Activated CD4-positive, alpha-beta T cell treated with anti-CD3 and anti-CD28 coated beads, Interleukin-2, amount 50 U/mL, for 24 hours (primary cell): ENCODE measurements at regions not wholly inside any gene's neighbourhood (a gene's known extent, or its start where the extent isn't known, plus 50 kb on each side); places are given as distances from the start of the nearest gene placed in this dataset.

Source experiments
- DNase-seq, 2 donors: peaks; one replicate each; pipeline ENCODE4 v3.0.0-alpha.2; 2020; ENCODE audit warnings: low read depth in 1 of 2, low spot score in 1 of 2

DNA sequence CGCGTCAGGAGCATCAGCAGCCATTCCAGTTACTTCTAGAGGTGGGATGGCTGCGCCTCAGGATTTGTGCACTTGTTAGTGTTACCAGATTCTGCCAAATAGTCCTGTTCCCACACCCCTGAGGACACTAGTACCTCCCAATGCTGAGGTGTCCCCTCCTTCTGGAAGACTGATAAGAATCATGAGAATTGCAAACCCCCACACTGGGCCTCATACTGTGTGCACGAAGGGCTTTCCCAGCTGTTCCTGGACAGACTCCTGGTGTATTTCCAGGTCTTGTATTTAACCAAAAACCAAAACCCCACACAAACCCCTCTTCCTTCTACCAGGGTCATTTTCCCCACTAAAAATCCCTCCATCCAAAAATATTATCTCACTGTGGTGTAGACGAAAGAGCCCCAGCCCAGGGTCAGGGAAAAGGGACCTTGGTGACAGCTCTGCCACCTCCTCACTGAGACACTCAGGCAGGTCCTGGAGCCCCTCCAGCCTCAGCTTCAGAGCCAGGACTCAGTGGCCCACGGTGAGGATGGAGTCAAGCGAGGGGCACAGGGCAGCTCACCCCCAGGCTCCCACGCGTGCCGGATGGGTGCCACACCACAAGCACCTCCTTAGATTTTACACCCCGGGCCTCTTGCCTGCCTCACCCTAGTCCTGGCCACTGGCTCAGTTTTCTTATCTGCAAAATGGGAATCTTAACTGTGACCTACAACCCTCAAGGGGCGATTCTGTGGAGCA, 131.4 kb upstream of the RUNX3 start:
- no peak for DNase-seq

DNA sequence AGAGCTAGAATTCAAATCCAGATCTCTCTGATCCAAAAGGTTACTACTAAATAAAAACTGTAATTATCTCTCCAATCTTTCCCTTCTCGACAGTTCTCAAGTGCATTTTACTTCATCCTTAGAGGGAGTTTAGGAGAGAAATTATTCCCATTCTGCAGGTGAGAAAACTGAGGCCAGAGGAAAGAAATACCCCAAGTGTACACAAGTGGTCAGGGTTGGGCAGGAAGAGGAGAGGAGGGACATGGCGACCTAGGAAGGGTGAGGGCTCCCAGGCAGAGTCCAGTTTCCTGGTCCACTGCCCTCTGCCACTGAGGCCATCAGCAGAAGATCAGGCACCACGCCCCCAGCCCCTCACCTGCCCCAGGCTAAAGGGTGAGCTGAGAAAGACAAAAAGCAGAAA, 127.1 kb upstream of the RUNX3 start:
- DNase-seq, result no peak

DNA sequence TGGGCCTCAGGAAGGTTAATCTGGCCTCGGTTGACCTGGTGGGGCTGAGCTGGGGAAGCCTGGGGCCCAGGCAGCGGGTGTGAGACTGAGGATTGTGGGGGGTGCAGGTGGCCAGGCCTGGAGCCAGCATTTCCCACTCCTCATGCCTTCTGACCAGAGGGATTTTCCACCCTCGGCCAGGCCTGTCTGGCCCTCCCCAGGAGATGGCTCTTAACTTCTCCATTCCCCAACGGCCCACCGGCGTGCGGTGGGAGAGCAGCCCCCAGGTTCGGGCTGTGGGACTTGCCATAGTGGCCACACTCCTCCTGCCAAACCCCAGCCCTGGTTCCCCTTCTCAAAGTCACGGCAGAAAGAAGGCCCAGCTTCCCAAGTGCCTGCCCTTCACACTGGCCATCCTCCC, 126.5 kb upstream of the RUNX3 start:
- no peak for DNase-seq

DNA sequence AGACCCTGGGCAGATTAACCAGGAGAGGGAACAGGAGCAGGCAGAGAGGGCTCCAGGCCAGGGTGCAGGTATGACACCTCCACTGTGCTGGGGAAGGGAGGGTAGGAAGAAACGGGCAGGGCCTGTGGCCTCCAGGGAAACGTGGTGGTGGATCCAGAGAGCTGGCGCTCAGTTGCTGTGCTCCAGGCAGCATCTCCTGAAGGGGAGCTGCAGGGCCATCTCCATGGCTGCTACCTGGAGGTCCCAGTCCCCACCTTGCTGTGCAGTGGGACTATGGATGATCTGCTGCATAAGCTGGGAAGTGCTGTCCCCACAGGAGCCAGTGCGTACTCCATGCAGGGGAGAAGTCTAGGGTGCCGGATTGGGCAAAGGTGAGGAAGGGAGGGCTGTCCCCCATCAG, 125.9 kb upstream of the RUNX3 start:
- no peak for DNase-seq

DNA sequence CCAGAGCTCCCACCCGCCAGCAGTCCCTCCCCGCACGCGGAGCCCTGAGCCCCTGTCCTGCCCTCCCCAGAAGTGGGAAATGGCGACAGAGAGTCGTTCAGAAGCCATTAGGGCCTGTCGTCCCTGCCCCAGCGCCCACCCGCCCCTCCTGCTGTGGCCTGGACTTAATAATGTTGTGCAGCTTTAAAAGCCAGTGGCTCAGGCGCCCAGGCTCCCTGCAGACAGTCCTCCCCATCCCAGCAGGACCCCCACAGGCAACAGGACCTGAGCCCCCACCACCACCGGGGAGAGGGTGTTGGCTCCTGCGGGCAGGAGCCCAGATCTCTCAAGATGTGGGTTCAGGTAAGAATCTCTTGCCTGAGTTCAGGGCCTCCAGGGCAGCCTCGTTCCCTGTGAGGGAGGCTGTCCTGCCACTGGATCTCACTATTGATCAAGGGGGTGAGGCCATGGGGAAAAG, 125.3 kb upstream of the RUNX3 start:
- no peak for DNase-seq

DNA sequence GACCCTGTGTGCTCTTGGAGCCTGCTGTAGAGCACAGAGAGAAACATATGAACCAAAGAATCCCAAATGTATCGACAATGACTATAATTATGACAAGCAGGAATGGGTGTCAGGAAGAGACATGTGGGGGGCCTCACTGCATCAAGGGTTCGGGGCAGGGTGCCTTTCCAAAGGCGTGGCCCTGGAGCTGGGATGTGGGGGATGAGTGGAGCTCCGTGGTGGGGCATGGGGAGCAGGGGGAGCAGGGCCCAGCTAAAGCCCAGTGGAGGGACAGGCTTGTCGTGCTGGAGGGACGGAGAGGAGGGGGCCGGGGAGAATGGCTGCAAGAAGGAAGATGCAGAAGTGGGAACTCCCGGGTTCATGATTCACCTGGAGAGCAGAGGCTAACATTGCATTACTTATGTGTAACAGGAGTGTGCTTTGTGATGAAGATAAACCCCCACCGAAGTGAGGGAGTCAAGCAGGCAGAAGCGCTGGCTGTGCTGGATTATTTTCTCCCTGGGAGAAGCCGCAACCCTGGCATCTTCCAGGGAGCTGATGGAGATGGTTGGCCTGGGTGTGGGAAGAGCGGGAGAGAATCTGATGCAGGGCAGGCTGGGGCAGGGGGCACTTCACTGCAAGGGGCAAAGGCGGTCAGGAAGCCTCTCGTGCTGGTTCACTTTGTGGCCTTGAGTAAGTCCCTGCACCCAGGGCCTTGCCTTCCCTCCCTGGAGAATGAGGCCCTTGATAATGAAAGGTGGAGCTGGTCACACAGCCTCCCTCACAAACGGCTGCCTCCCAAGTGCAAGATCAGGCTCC, 124.6 kb upstream of the RUNX3 start:
- no peak for DNase-seq

DNA sequence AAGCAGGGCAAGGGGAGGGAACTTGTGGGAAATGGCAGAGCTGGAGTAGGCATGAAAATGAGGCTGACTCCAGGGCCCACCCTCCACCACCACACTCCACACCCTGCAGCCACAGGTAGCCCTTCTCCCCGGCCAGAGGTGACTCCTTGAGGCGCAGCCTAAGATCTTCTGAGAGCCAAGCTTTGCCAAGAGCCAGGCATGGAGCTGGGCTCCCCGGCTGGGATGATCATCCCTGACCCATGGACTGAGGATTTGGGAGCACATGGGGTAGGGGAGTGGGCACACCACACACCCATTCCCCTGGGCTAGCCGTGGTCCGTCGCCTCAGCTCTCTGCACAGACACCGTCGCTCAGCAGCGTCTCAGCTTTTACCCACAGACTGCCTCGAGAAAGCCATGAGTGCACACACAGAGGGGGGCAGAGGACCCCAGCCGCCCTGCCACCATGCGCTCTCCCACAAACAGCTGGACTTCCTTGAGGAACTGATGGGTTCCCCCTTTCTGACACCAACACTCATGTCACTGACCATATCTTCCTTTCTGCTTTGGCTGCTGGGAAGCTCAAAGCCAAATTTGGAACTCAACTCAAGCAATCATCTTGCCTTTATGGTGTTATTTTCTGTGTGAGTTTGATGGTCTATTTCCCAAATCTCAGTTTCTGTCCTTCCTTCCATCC, 123.6 kb upstream of the RUNX3 start:
- DNase-seq, result no peak

DNA sequence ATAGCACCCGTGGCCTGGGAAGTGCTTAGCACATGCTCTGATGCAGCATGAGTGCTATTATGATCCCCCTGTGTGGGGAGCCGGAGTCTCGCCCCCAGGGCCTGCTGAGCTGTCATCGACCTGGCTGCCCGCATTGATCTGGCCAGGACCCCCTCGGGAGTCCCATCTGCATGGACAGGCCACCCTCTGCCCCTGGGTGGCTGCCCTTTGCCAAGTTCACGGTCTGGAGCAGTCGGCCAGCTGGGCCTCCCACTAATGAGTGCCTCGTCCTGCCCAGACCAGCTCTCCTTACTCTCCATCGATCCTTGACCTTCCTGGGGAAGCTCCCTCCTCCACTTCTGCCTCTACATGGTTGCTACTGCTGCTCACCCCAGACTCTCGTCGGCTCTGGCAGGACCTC, 121.8 kb upstream of the RUNX3 start:
- DNase-seq, result no peak

DNA sequence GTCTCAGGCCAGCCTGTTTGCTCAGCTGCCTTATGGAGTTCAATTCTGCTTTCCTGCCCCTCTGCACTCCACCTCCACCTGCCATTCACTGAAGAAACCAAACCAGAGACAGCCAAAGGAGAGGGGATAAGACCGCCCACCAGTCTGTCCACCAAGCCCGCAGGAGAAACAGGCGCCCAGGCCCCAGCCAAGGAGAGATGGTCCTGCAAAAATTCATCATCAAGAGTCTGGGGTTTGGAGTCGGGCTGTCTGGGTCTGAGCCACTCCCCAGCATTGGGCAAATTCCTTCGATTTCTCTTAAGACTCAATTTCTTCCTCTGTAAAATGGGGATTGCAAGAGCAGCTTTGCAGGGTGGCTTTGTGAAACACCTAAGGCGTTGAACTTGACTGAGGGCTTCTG, 121.4 kb upstream of the RUNX3 start:
- DNase-seq, result no peak

DNA sequence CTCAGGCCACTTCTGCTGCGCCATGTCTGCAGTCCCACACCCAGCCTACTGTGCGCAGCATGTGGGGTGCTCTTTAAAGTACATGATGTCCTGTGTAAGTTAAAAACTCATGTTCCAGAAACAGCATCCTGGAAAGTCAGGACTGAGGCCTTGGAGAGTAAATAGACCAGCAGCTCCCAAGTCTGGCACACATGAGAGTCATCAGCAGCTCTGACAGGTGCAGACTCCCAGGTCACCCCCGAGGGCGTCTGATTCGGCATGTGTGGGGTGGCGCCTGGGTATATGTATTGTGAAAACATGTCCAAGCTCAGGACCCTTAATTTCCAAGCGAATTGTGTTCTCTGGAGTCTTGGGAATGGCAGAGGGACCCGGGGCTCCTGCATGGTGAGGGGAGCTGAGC, 120.1 kb upstream of the RUNX3 start:
- no peak for DNase-seq

DNA sequence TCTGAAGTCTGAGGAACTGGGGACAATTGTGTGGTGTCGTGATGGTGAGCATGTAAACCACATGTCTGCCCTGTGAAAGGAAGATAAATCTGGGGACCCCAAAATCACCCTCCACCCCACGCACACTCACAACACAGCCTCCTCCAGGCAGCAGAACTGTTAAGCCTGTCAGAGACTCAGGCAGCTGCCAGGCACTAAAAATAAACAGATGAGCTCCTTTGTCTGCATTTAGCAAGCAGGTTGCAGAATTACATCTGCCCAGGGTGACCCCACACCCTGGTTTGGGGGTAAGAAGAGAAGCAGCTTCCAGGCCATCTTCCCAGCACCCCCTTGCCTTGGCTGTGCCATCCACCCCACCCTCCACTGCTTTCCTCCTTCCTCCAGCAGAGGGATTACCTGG, 119.1 kb upstream of the RUNX3 start:
- no peak for DNase-seq

DNA sequence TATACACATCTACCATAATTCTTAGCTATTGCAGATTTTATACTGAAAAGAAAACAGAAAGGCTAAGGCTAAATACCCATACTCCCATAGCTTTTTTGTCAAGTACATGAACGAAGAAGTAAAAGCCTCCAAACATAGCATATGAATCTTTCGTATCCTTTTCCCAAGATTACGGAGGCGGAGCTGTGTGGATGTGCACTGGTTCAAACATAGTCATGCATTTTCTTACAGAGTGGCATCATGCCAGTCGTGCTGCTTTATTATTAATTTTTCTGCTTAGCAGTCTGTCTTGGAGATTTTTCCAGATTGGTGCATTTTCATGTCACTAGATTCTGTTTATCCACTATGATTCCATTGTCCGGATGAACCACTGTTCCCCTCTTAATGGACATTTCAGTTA, 118.7 kb upstream of the RUNX3 start:
- DNase-seq, result no peak

DNA sequence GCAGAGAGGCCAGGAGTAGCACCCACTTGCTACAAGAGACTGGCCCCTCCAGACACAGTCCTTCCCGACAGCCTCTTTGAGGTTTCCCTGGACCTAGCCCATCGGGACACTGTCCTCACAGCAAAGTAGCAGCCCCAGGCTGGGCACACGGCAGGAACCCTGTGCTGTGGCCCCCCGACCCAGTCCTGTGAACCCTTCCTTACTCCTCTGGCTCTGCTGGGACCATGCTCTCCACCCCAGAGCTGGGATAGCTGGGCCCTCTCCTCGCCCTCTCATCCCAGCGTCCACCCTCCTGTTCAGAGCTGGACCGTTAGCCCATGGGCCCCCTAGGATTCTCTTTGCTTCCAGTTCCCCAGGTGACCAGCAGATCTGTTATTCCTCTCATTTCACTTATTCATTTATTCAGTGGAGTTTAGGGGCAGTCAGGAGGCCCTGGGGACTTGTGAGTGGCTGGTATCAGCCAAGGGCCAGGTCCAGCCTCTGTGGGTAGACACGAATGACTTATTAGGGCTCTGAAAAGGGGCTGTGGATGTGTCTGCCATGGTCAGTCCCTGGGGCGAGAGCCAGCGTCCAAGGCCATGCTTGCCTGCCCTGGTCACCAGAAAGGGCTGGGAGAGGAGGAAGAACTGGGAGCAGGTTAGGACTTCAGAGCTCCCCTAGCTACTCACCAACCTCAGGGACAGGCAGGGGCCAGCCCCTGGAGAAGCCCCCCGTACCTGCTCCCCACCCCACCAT, 117.6 kb upstream of the RUNX3 start:
- no peak for DNase-seq

DNA sequence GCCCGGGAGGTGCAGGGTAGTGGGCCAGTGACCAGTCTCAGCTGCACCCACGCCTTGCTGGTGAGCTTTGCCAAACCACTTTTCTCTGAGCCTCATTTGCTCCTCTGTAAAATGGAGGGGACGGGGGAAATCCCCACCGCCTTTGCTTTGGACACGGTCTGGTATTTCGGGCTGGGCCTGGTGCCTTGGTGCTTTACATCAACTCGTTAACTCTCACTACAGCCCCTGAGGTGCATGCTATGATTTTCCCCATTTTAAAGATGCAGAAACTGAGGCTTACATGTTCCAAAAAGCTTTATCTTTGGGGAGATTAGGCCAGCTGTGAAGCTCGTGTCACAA, 116.1 kb upstream of the RUNX3 start:
- no peak for DNase-seq

DNA sequence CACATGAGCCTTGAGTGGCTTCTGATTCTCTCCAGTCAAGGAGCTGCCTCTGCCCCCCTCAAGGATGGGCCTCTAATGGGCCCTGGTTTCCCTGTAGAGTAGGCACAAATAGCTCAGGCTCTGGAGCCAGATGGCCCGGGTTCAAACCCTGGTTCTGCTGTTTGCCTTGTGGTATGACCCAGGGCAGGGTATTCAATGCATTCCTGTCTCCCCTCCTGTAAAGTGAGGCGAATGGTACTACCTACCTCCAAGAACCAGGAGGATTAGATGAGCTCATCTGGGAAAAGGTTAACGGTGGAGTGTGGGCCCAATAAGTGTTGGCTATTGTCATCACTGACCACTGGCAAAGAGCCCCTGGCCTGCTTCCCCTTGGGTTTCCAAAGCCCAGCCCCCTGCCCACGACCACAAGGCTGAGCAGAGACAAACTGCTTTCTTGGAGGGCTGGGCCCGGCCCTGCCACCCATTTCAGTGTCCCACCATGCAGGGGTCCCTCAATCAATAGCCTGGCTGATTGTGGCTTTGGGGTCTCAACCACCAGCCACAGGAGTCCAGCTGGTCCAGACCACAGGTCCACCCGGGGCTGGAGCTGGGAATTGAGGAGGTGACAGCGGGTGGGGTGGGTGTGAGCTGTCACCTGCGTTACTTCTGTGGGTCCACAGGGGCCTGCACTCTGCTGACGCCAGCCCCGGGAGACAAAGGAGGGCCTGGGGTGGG, 115.6 kb upstream of the RUNX3 start:
- no peak for DNase-seq

DNA sequence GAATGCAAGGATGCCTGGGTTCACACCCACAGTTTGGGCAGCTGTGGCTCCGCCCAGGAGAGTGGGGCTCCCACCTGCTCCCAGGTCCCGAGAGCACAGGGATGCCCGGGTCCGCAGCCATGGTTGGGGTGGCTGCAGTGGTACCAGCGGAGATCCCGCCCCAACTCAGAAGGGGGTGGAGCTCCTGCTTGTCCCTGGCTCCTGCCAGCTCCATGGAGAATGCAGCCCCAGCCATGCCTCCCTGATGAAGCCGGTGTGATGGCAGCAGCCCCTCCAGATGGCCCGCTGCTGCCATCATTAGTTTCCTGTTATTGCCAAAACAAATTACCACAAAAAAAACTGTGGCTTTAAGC, 113.1 kb upstream of the RUNX3 start:
- DNase-seq, result no peak

DNA sequence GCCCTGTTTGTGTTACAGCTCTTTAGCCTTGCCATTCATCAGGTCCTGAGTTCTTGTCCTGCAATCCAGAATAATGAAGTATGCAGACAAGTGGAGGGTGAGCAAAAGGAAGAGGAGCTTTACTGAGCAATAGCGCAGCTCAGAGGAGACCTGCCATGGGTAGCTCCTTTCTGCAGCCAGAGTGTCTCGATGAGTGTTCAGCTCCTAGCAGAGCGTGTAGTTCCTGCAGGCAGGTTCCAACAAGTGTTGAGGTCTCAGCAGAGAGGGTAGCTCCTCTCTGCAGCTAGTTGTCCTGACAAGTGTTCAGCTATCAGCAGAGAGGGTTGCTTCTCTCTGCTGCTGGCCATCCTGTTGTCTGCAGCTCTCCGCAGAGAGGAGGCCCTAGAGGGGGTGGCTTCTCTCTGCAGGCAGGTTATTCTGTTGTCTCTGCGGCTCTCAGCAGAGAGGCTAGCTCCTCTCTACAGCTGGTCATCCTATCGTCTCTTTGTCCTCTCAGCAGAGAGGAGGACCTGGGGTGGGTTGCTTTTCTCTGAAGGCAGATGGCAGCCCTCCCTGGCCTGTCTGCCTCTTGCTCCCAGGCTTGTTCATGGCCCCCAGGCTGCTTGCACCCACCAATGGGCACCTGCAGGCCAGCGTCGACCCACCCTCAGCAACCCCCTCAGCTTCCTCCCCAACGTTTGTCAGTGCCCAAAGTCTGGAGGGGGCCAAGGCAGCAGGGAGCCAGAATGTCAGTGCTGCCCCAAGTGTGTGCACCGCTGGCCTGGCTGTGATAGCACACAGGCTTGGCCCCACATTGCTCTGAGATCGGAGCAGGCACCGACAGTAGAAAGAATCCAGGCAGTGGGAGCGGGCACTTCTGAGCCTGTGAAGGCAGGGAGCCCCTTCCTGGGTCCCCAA, 112.5 kb upstream of the RUNX3 start:
- DNase-seq, result no peak

DNA sequence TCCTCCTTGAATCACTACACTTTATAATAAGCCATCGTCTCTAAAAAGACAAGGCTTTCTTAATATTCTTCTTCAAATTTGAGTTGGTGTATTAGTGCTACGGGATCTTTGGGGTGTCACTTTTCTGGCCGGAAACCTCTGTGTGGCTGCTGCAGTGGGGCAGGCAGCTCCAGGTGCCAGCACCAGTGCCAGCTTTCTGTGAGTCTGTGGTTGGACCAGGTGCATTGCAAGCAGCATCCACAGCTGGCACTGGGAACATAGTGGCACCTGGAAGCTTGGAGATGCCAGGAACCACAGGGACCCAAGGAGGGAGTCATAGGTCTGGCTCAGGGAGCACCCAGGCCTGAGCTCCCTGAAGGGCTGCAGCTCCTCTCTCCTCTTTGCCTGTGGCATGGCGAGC, 111.8 kb upstream of the RUNX3 start:
- DNase-seq, result no peak

DNA sequence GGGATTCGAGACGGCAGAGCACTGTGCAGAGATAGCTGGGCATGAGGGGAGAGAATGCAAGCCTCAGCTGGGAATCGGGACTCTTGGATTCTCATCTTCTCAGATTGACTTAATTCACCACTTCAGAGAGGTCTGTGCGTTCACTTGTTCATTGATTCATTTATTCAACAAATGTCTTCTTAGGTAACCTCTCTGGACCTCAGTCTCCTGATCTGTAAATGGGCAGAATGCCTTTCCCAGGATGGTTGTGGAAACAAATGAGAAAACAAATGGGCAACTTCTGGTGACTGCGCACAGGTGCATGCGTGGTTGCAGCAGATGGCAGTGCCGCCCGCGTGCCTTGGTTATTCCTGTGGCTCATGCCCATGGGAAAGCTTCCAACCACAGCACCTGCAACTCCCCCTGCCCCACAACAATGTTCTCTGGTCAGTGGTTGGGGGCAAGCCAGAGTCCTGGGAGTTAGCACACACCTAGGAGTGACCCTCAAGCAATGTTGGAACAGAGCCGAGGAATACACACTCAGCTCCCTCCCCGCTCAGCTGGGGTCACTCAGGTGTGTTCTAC, 110.1 kb upstream of the RUNX3 start:
- no peak for DNase-seq

DNA sequence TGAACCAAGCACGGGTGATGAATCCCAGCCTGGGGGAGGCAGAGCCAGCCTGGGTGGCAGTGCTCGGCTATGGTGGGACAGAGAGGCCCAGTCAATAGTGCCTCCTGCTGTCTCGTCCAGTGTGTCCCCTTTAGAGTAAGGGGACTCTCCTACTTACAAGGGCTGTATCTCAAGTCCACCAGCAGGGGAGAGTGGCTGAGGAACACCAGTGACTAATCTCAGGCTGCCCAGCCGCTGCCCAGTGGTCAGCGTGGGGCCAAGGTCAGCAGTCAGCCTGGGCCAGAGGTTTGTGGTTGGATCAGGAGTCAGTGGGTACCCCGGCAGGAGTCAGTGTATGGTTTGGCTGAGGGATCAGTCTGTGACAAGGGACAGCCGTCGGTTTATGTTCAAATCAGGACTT, 109.2 kb upstream of the RUNX3 start:
- DNase-seq, result no peak
